ENCODE measurements at regions not wholly inside any gene's neighbourhood (a gene's known extent, or its start where the extent isn't known, plus 50 kb on each side); places are given as distances from the start of the nearest gene placed in this dataset.

- no peak overlapping the region for H2AFZ ChIP-seq (ENCODE audit: insufficient read depth, low read depth, low read length, poor library complexity, severe bottlenecking)
- ChIA-PET POLR2A (no interaction called here), CTCF (no interaction called here)
- no peaks in the 10 kb centered on the region for H4K20me1 ChIP-seq (ENCODE audit: control insufficient read depth, insufficient read depth, low read length, poor library complexity, severe bottlenecking)
- ATAC-seq (ENCODE audit: low read depth) = no peak
- H3K9me3 ChIP-seq (ENCODE audit: control extremely low read depth in 1 of 3, control insufficient read depth in 2 of 3, insufficient read depth in 1 of 3, low read length in 2 of 3) = no peaks in the 10 kb centered on the region
- TF ChIP-seq EZH2 (IDR thresholded peaks at IDR 0.05; ENCODE audit: borderline replicate concordance, insufficient read depth, low read depth, low read length, poor library complexity, severe bottlenecking) (no peak), CTCF (IDR thresholded peaks at IDR 0.05) (no peak)
- no peak for DNase-seq
- no peaks in the 10 kb centered on the region for H3K4me1 ChIP-seq (ENCODE audit: control insufficient read depth in 2 of 2, insufficient read depth in 2 of 2, low read length in 2 of 2)
- intact Hi-C loops (cut with micrococcal nuclease) = no loop called here
- peaks cover 36% of the 10 kb centered on the region for H3K27me3 Mint-ChIP-seq
- H3K36me3 ChIP-seq (replicated peaks in 1 of 2; ENCODE audit: control extremely low read depth in 1 of 2, control insufficient read depth in 1 of 2, extremely low read depth in 1 of 2, insufficient read depth in 2 of 2, low read length in 1 of 2) = no peaks in the 10 kb centered on the region
- H3K4me3 ChIP-seq (ENCODE audit: control extremely low read depth in 1 of 5, extremely low read depth in 1 of 5, insufficient read depth in 1 of 5, low read depth in 2 of 5, low read length in 4 of 5) = no peak overlapping the region
- H3K9me3 Mint-ChIP-seq (ENCODE audit: insufficient read depth) = no peaks in the 10 kb centered on the region
- no peak overlapping the region for H3K4me3 Mint-ChIP-seq
- no peak overlapping the region for H3K27ac Mint-ChIP-seq
- no CpG with 5 or more reads among the region's 1 CpG for WGBS (ENCODE audit: insufficient coverage)
- peaks cover 0 to 6% (median 0%) of the 10 kb centered on the region in 4 experiments for H3K27me3 ChIP-seq (replicated peaks in 1 of 4; ENCODE audit: control extremely low read depth in 1 of 4, control insufficient read depth in 3 of 4, insufficient read depth in 4 of 4, low read length in 3 of 4)
- no peak overlapping the region for H3K4me2 ChIP-seq (replicated peaks; ENCODE audit: low read depth, low read length, poor library complexity, severe bottlenecking)
- no peak overlapping the region for H3K9ac ChIP-seq (ENCODE audit: low read length)
- no peaks in the 10 kb centered on the region for H3K79me2 ChIP-seq (ENCODE audit: control insufficient read depth, insufficient read depth, low read length)
- no peaks in the 10 kb centered on the region for H3K4me1 Mint-ChIP-seq
- no peak overlapping the region for H3K27ac ChIP-seq (ENCODE audit: low read length in 2 of 2)
Observed at GRCh38 chr17:34174496-34174895, 80.6 kb upstream of the CCL2 start.

GRCh38 chr17:34176440-34176839, 78.6 kb upstream of the CCL2 start:
- no peak for TF ChIP-seq EZH2 (IDR thresholded peaks at IDR 0.05; ENCODE audit: borderline replicate concordance, insufficient read depth, low read depth, low read length, poor library complexity, severe bottlenecking)
- H3K27me3 ChIP-seq (replicated peaks in 1 of 4; ENCODE audit: control extremely low read depth in 1 of 4, control insufficient read depth in 3 of 4, insufficient read depth in 4 of 4, low read length in 3 of 4) = peaks cover 0 to 2% (median 0%) of the 10 kb centered on the region in 4 experiments

More at GRCh38 chr17:34176440-34176839, 78.6 kb upstream of the CCL2 start:
- no peak overlapping the region for H3K4me2 ChIP-seq (replicated peaks; ENCODE audit: low read depth, low read length, poor library complexity, severe bottlenecking)
- H3K36me3 ChIP-seq (replicated peaks in 1 of 2; ENCODE audit: control extremely low read depth in 1 of 2, control insufficient read depth in 1 of 2, extremely low read depth in 1 of 2, insufficient read depth in 2 of 2, low read length in 1 of 2) = no peaks in the 10 kb centered on the region
- no peaks in the 10 kb centered on the region for H3K4me1 ChIP-seq (ENCODE audit: control insufficient read depth in 2 of 2, insufficient read depth in 2 of 2, low read length in 2 of 2)
- peaks cover 0 to 1% (median 0%) of the 10 kb centered on the region in 3 donors for H3K9me3 ChIP-seq (ENCODE audit: control extremely low read depth in 1 of 3, control insufficient read depth in 2 of 3, insufficient read depth in 1 of 3, low read length in 2 of 3)
- H2AFZ ChIP-seq (ENCODE audit: insufficient read depth, low read depth, low read length, poor library complexity, severe bottlenecking) = no peak overlapping the region
- H3K27ac ChIP-seq (ENCODE audit: low read length in 2 of 2) = no peak overlapping the region
- no peak overlapping the region for H3K9ac ChIP-seq (ENCODE audit: low read length)
- ChIA-PET POLR2A (no interaction called here), CTCF (no interaction called here)
- no peaks in the 10 kb centered on the region for H4K20me1 ChIP-seq (ENCODE audit: control insufficient read depth, insufficient read depth, low read length, poor library complexity, severe bottlenecking)
- Mint-ChIP-seq H3K4me3 (no peak overlapping the region), H3K9me3 (ENCODE audit: insufficient read depth) (no peaks in the 10 kb centered on the region), H3K4me1 (no peaks in the 10 kb centered on the region), H3K27ac (no peak overlapping the region), H3K27me3 (peaks cover 36% of the 10 kb centered on the region)
- ATAC-seq (ENCODE audit: low read depth) (no peak), DNase-seq (no peak)
- intact Hi-C loops (cut with micrococcal nuclease) = no loop called here
- no peaks in the 10 kb centered on the region for H3K79me2 ChIP-seq (ENCODE audit: control insufficient read depth, insufficient read depth, low read length)
- H3K4me3 ChIP-seq (ENCODE audit: control extremely low read depth in 1 of 5, extremely low read depth in 1 of 5, insufficient read depth in 1 of 5, low read depth in 2 of 5, low read length in 4 of 5) = no peak overlapping the region
- 88% methylated on average over 1 of the region's 2 CpGs for WGBS (ENCODE audit: insufficient coverage)
